ENCODE measurements at regions not wholly inside any gene's neighbourhood (a gene's known extent, or its start where the extent isn't known, plus 50 kb on each side); places are given as distances from the start of the nearest gene placed in this dataset.

- Mint-ChIP-seq H3K4me1 (ENCODE audit: insufficient read depth, unreplicated experiment) (no peaks in the 10 kb centered on the region), H3K4me3 (ENCODE audit: unreplicated experiment) (no peak overlapping the region), H3K27me3 (ENCODE audit: insufficient read depth, unreplicated experiment) (peaks cover 60% of the 10 kb centered on the region), H3K36me3 (ENCODE audit: insufficient read depth, unreplicated experiment) (no peaks in the 10 kb centered on the region), H3K27ac (ENCODE audit: low read depth, unreplicated experiment) (no peak overlapping the region), H3K9me3 (ENCODE audit: unreplicated experiment) (no peaks in the 10 kb centered on the region)
- TF ChIP-seq CTCF (IDR thresholded peaks at IDR 0.05; ENCODE audit: unreplicated experiment) = no peak
- ChIA-PET CTCF (no interaction called here), POLR2A (no interaction called here)
- intact Hi-C loops (cut with micrococcal nuclease) = no loop called here
- no TSS peak for BruUV-seq (replicated peaks)
- DNase-seq (ENCODE audit: unreplicated experiment) = no peak
These were observed 249.5 kb downstream of the RPS24 start for GRCh38 chr10:78283069-78283682.

DNA sequence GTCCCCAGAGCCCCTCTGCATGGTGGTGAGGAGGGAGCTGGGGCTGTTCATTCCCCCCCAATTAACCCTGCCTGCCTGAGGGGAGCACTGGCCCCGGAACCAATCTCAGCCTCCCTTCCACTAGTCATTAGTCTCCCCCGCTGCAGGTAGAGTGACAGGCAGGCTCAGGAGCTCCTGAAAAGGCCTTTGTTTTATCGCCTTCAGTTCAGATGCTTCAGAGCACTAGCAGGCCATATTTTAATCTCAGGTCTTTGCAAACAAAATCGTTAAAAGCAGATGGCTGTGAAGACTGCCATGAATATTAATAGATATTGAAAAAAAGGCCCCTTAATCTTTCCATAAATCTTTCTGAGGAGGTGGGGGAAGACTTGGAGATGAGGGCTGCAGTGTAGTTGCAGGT is 250.7 kb downstream of the RPS24 start:
- H3K4me3 Mint-ChIP-seq (ENCODE audit: unreplicated experiment) = no peak overlapping the region
- DNase-seq (ENCODE audit: unreplicated experiment) = no peak
- POLR2A ChIA-PET = no interaction called here
- no peaks in the 10 kb centered on the region for H3K9me3 Mint-ChIP-seq (ENCODE audit: unreplicated experiment)
- TF ChIP-seq CTCF (IDR thresholded peaks at IDR 0.05; ENCODE audit: unreplicated experiment) = no peak
- BruUV-seq (replicated peaks) = no TSS peak
- CTCF ChIA-PET = no interaction called here
- no peaks in the 10 kb centered on the region for H3K36me3 Mint-ChIP-seq (ENCODE audit: insufficient read depth, unreplicated experiment)
- H3K4me1 Mint-ChIP-seq (ENCODE audit: insufficient read depth, unreplicated experiment) = no peaks in the 10 kb centered on the region
- H3K27me3 Mint-ChIP-seq (ENCODE audit: insufficient read depth, unreplicated experiment) = peaks cover 72% of the 10 kb centered on the region
- no peak overlapping the region for H3K27ac Mint-ChIP-seq (ENCODE audit: low read depth, unreplicated experiment)
- intact Hi-C loops (cut with micrococcal nuclease) = no loop called here

DNA sequence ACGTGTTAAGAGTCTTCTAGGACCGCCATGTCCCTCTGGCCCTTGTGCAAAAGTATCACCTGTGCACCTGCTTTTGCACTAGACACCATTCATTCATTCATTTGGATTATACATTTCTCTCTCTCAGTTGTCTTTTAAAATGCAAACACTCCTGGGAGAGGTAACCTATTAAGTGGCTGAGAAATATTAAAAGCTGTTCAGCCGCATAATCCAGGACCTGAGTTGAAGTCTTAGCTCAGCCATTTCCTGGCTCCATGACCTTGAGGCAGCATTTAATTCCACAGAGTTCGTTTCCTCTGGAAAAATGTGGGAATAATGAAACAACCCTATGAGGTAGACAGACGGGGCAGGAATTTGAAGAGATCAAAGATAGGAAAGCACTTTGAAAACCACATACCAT is 251.6 kb downstream of the RPS24 start:
- BruUV-seq (replicated peaks) = no TSS peak
- Mint-ChIP-seq H3K36me3 (ENCODE audit: insufficient read depth, unreplicated experiment) (no peaks in the 10 kb centered on the region), H3K27me3 (ENCODE audit: insufficient read depth, unreplicated experiment) (peaks cover 78% of the 10 kb centered on the region), H3K4me3 (ENCODE audit: unreplicated experiment) (no peak overlapping the region), H3K9me3 (ENCODE audit: unreplicated experiment) (no peaks in the 10 kb centered on the region), H3K27ac (ENCODE audit: low read depth, unreplicated experiment) (no peak overlapping the region), H3K4me1 (ENCODE audit: insufficient read depth, unreplicated experiment) (no peaks in the 10 kb centered on the region)
- TF ChIP-seq CTCF (IDR thresholded peaks at IDR 0.05; ENCODE audit: unreplicated experiment) = no peak
- CTCF ChIA-PET = no interaction called here
- POLR2A ChIA-PET = no interaction called here
- intact Hi-C loops (cut with micrococcal nuclease) = no loop called here
- DNase-seq (ENCODE audit: unreplicated experiment) = no peak

DNA sequence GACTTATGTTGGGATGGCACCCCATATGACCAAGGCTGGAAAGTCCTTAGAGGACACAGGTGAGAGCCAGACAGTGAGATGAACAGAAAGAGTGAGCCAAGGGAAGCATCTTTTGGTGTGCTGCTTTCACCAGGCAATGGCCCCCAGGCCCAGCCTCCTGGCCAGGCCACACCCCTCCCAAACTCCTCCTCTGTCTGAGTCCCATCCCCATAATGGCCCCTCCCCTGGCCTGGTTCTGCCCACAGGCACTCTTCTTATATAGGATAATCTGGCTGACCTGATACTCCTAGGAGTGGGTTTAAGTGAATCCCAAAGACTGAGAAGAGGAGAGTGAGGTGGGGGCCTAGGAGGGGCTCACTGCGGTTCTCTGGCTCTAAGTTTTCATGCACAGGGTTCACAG is 252.5 kb downstream of the RPS24 start:
- no peaks in the 10 kb centered on the region for H3K4me1 Mint-ChIP-seq (ENCODE audit: insufficient read depth, unreplicated experiment)
- no peak for TF ChIP-seq CTCF (IDR thresholded peaks at IDR 0.05; ENCODE audit: unreplicated experiment)
- intact Hi-C loops (cut with micrococcal nuclease) = no loop called here
- no peak for DNase-seq (ENCODE audit: unreplicated experiment)
- ChIA-PET POLR2A (no interaction called here), CTCF (no interaction called here)
- no peak overlapping the region for H3K27ac Mint-ChIP-seq (ENCODE audit: low read depth, unreplicated experiment)
- no peaks in the 10 kb centered on the region for H3K9me3 Mint-ChIP-seq (ENCODE audit: unreplicated experiment)
- BruUV-seq (replicated peaks) = no TSS peak
- peaks cover 71% of the 10 kb centered on the region for H3K27me3 Mint-ChIP-seq (ENCODE audit: insufficient read depth, unreplicated experiment)
- H3K4me3 Mint-ChIP-seq (ENCODE audit: unreplicated experiment) = no peak overlapping the region
- H3K36me3 Mint-ChIP-seq (ENCODE audit: insufficient read depth, unreplicated experiment) = no peaks in the 10 kb centered on the region

Data from MCF 10A (cell line).